Stimulated activated CD8-positive, alpha-beta memory T cell treated with anti-CD3 and anti-CD28 coated beads, Interleukin-7, amount 100 ng/mL, for 48 hours (primary cell): ENCODE measurements at regions not wholly inside any gene's neighbourhood (a gene's known extent, or its start where the extent isn't known, plus 50 kb on each side); places are given as distances from the start of the nearest gene placed in this dataset.
A peak's percentile ranks its signal among the peaks of the same experiment; 100 is the strongest.

ENCODE experiments used
- DNase-seq, 2 donors: peaks; one replicate each; pipeline ENCODE4 v3.0.0-alpha.2; 2020; ENCODE audit warnings: low read depth in 1 of 2; ENCODE audit errors: extremely low read depth in 1 of 2

GRCh38 chr10:113967126-113967525 is 76.5 kb upstream of the ADRB1 start:
- DNase-seq: no peak

- DNase-seq: no peak
Observed at GRCh38 chr10:113970641-113971040, 73.0 kb upstream of the ADRB1 start.

- DNase-seq: no peak
Observed at GRCh38 chr10:113971349-113971973, 72.2 kb upstream of the ADRB1 start.

GRCh38 chr10:113977174-113977573 is 66.5 kb upstream of the ADRB1 start:
- no peak for DNase-seq

- DNase-seq: no peak
Observed at GRCh38 chr10:113978802-113979201, 64.9 kb upstream of the ADRB1 start.

- DNase-seq: no peak
Observed at GRCh38 chr10:113979409-113979808, 64.3 kb upstream of the ADRB1 start.

- no peak for DNase-seq
Observed at GRCh38 chr10:113980408-113981087, 63.1 kb upstream of the ADRB1 start.

GRCh38 chr10:113982296-113982695 is 61.4 kb upstream of the ADRB1 start:
- DNase-seq: no peak

GRCh38 chr10:113982769-113983168 is 60.9 kb upstream of the ADRB1 start:
- DNase-seq: no peak

- no peak for DNase-seq
Observed at GRCh38 chr10:113983552-113983951, 60.1 kb upstream of the ADRB1 start.

- DNase-seq: no peak
Observed at GRCh38 chr10:113985297-113985844, 58.3 kb upstream of the ADRB1 start.

GRCh38 chr10:113986316-113986715 is 57.4 kb upstream of the ADRB1 start:
- DNase-seq: no peak

- no peak for DNase-seq
Observed at GRCh38 chr10:113987156-113987555, 56.5 kb upstream of the ADRB1 start.

- no peak for DNase-seq
Observed at GRCh38 chr10:113987805-113988204, 55.9 kb upstream of the ADRB1 start.

GRCh38 chr10:113988535-113988934 is 55.1 kb upstream of the ADRB1 start:
- no peak for DNase-seq

GRCh38 chr10:113991091-113991860 is 52.4 kb upstream of the ADRB1 start:
- DNase-seq: peak; percentile 34 to 37

- DNase-seq: no peak
Observed at GRCh38 chr10:113992471-113993011, 51.1 kb upstream of the ADRB1 start.

- no peak for DNase-seq
Observed at GRCh38 chr10:113993489-113993991, 50.1 kb upstream of the ADRB1 start.
